ENCODE measurements at regions not wholly inside any gene's neighbourhood (a gene's known extent, or its start where the extent isn't known, plus 50 kb on each side); places are given as distances from the start of the nearest gene placed in this dataset.
A peak's percentile ranks its signal among the peaks of the same experiment; 100 is the strongest.

GRCh38 chr14:71856199-71856919, 75.9 kb upstream of the RGS6 start:
- DNase-seq (ENCODE audit: unreplicated experiment), result peak; percentile 66
- no peak overlapping the region for H3K4me3 Mint-ChIP-seq (ENCODE audit: unreplicated experiment)
- peaks cover 7% of the 10 kb centered on the region for H3K9me3 Mint-ChIP-seq (ENCODE audit: unreplicated experiment)
- intact Hi-C loops (cut with micrococcal nuclease), result loop anchor here (10.0 kb wide), 1 partner anchor 1042 kb away; no protein-coding TSS in a partner anchor
- peaks cover 10% of the 10 kb centered on the region for H3K4me1 Mint-ChIP-seq (ENCODE audit: insufficient read depth, unreplicated experiment)
- no peak overlapping the region for H3K27ac Mint-ChIP-seq (ENCODE audit: low read depth, unreplicated experiment)
- peaks cover 49% of the 10 kb centered on the region for H3K27me3 Mint-ChIP-seq (ENCODE audit: insufficient read depth, unreplicated experiment)
- ChIA-PET POLR2A (no interaction called here), CTCF (interaction anchor here (0.6 to 2.2 kb wide), 7 partner anchors 22 to 1157 kb away, joined by 3 to 15 read pairs (median 5); no protein-coding TSS in a partner anchor)
- no TSS peak for BruUV-seq (replicated peaks)
- no peak for TF ChIP-seq CTCF (IDR thresholded peaks at IDR 0.05; ENCODE audit: unreplicated experiment)
- no peaks in the 10 kb centered on the region for H3K36me3 Mint-ChIP-seq (ENCODE audit: insufficient read depth, unreplicated experiment)

- no peak for DNase-seq (ENCODE audit: unreplicated experiment)
These were observed 69.2 kb upstream of the RGS6 start for GRCh38 chr14:71863049-71863448.

GRCh38 chr14:71863766-71864165, 68.5 kb upstream of the RGS6 start:
- intact Hi-C loops (cut with micrococcal nuclease), result no loop called here
- no TSS peak for BruUV-seq (replicated peaks)
- Mint-ChIP-seq H3K27ac (ENCODE audit: low read depth, unreplicated experiment) (no peak overlapping the region), H3K4me1 (ENCODE audit: insufficient read depth, unreplicated experiment) (no peaks in the 10 kb centered on the region), H3K9me3 (ENCODE audit: unreplicated experiment) (peaks cover 4% of the 10 kb centered on the region), H3K4me3 (ENCODE audit: unreplicated experiment) (no peak overlapping the region), H3K27me3 (ENCODE audit: insufficient read depth, unreplicated experiment) (peaks cover 40% of the 10 kb centered on the region), H3K36me3 (ENCODE audit: insufficient read depth, unreplicated experiment) (no peaks in the 10 kb centered on the region)
- no peak for DNase-seq (ENCODE audit: unreplicated experiment)
- TF ChIP-seq CTCF (IDR thresholded peaks at IDR 0.05; ENCODE audit: unreplicated experiment), result no peak
- CTCF ChIA-PET, result no interaction called here
- POLR2A ChIA-PET, result interaction anchor here (0.6 kb wide), 1 partner anchor 231 kb away, joined by 3 read pairs; no protein-coding TSS in a partner anchor

More at GRCh38 chr14:71863049-71863448, 69.2 kb upstream of the RGS6 start:
- intact Hi-C loops (cut with micrococcal nuclease), result no loop called here
- TF ChIP-seq CTCF (IDR thresholded peaks at IDR 0.05; ENCODE audit: unreplicated experiment), result peak; percentile 4
- no peak overlapping the region for H3K4me3 Mint-ChIP-seq (ENCODE audit: unreplicated experiment)
- H3K4me1 Mint-ChIP-seq (ENCODE audit: insufficient read depth, unreplicated experiment), result no peaks in the 10 kb centered on the region
- ChIA-PET CTCF (interaction anchor here (0.6 kb wide), 1 partner anchor 605 kb away, joined by 4 read pairs; no protein-coding TSS in a partner anchor), POLR2A (no interaction called here)
- peaks cover 47% of the 10 kb centered on the region for H3K27me3 Mint-ChIP-seq (ENCODE audit: insufficient read depth, unreplicated experiment)
- no peaks in the 10 kb centered on the region for H3K36me3 Mint-ChIP-seq (ENCODE audit: insufficient read depth, unreplicated experiment)
- BruUV-seq (replicated peaks), result no TSS peak
- H3K9me3 Mint-ChIP-seq (ENCODE audit: unreplicated experiment), result peaks cover 7% of the 10 kb centered on the region
- H3K27ac Mint-ChIP-seq (ENCODE audit: low read depth, unreplicated experiment), result no peak overlapping the region

Data from MCF 10A (cell line).